ENCODE measurements at regions not wholly inside any gene's neighbourhood (a gene's known extent, or its start where the extent isn't known, plus 50 kb on each side); places are given as distances from the start of the nearest gene placed in this dataset.

DNA sequence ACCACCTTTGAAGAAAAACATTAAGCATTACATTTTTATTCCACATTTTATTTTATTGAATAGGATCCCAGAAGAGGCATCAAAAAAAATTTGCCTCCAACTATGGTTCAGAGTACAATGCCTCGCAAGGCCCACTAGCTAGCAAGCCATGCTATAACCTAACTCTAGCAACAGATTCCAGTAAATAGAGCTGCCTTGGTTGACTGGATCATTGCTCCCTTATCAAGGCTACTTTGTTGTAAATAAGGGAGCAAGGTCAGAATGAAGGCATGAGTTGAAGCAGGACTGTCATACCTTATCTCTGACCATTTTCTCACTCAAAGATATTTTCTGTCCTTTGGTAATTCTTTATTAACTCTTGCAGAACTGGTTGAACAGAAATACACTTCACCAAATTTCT lies 672.6 kb downstream of the EPHA4 start:
- no peak for DNase-seq (ENCODE audit: low read depth in 4 of 4, low spot score in 3 of 4)

DNA sequence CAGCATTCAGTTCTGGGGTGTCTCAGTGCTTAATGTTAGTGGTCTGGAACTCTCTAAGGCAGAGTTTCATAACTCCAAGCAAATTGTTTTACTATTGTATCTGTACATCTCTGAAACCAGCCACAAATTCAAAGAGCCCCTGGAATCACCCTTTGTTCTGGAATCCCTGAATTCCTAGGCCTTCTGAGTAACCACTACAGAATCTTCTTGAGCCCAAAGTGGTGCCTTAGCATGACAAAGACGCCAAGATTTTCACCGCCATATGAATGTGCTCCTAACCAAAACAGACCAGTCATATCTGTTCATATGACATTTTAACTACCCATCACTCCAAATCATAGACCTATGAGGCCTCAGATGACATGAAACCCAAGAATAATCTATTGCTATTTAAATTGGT lies 668.1 kb downstream of the EPHA4 start:
- DNase-seq (ENCODE audit: low read depth in 4 of 4, low spot score in 3 of 4) = no peak

DNA sequence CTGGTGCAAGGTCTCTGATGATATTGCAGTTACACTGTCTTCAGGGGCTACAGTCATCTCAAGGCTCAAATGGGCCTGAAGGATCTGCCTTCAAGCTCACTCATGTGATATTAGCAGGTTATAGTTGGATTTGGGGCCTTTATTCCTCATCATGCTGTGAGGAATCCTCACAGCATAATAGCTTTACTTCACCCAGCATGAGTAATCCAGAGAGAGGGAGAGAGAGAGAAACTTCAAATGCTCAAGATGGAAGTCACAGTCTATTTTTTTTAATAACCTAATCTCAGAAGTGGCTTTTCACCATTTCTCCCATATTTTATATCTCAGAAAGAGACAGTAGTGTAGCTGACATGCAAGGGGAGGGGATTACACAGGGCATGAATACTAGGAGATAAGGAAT lies 658.7 kb downstream of the EPHA4 start:
- no peak for DNase-seq (ENCODE audit: low read depth in 4 of 4, low spot score in 3 of 4)

DNA sequence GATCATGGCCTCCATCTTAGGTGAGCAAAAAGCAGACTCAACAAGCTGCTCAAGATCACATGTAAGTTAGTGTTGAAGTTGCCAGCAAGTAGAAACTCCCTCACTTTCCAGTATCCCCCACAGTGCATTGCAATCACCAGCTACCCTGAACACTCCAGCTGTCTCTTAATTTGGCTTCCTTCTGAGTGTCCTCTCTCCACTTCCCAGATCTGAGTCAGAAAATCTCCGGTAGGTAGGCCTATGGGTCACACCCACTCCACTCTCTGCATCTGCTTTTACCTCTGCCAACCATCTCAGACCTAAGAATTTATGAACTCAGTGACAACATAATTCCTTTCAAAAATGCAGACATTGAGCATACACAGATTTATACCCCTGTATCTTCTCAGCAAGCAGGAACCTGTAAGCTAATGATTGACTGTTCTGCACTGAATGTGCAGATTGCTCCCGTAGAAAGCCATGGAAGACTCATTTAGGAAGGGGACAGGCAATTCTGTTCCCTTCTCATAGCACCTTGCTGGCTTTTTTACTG lies 656.9 kb downstream of the EPHA4 start:
- no peak for DNase-seq (ENCODE audit: low read depth in 4 of 4, low spot score in 3 of 4)

DNA sequence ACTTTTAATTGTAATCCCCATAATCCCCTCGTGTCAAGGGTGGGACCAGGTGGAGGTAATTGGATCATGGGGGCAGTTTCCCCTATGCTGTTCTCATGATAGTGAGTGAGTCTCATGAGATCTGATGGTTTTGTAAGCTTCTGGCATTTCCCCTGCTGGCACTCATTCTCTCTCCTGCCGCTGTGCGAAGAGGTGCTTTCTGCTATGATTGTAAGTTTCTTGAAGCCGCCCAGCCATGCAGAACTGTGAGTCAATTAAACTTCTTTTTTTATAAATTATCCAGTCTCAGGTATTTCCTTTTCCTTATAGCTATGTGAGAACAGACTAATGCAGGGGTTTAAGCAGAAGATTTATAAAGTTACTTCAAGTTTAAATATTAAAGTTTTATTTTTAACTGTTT lies 655.2 kb downstream of the EPHA4 start:
- DNase-seq (ENCODE audit: low read depth in 4 of 4, low spot score in 3 of 4) = no peak

DNA sequence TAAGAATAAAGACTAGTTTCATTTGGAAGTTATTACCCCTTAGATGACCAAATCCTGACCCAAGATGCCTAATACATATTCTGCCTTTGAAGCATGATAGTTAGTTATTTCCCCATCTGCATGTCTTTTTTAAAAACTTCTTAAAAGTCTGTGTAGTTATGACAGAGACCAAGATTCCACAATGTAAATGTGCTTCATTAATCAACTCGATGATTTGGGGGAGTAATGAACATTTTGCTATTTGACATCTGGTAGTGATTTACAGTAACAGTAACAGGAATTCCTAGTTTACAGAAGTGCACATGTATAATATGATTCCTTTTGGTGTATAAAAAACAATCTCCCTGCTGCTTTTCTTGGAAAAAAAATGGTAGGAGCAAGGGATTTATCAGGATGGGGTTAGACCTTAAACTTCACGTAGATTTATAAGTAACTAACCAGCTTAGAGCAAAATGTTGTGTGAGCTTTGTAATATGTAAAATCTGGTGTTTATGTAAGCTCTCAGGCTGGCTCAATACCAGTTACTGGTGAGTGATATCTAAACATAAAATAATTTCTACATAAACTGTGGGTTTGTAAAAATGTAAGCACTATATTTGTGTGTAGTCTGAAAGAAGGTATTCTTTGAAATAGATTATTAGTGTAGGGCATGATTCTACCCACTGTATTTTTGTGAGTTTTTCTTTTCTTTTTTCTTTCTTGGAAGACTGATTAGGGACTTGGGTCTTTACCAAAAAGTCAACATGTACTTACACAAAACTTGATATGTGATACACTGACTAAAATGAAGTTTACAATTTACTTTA lies 641.6 kb downstream of the EPHA4 start:
- DNase-seq (ENCODE audit: low read depth in 4 of 4, low spot score in 3 of 4) = no peak

DNA sequence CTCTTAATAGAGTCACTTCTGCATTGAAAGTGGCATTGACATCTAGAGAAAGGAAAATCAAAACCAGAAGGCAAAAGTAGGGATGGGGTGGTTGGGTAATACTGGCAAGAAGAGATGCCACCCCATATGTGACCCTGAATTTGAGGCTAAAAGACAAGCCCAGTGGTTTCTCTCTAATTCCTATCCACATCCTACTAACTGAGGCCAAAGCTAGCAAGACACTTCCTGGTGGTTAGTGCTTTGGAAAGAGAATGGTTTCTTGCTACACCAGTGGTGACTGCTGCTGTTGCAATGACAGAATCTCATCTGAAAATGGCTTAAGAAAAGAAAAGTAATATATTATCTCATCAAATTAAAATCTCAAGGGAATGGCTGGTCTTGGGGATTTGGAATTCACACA lies 640.6 kb downstream of the EPHA4 start:
- no peak for DNase-seq (ENCODE audit: low read depth in 4 of 4, low spot score in 3 of 4)

DNA sequence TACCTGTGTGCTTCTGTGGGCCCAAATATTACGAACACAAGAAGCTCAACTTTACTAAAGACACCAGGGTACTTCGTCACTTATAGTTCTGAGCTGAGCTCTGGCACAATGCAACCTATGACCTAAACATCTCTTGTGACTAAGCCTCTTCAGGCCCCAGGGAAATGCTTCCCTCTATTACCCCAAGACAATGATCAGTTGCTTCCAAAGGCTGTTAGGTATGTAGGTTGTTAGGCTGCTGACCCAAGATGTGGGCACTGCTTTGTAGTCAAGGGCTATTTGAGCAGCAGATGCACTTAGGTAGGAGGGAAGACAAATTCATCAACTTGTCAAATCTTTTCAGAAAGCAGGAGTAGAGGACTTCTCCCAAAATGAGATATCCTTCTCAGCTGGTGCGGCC lies 640.1 kb downstream of the EPHA4 start:
- DNase-seq (ENCODE audit: low read depth in 4 of 4, low spot score in 3 of 4) = no peak

DNA sequence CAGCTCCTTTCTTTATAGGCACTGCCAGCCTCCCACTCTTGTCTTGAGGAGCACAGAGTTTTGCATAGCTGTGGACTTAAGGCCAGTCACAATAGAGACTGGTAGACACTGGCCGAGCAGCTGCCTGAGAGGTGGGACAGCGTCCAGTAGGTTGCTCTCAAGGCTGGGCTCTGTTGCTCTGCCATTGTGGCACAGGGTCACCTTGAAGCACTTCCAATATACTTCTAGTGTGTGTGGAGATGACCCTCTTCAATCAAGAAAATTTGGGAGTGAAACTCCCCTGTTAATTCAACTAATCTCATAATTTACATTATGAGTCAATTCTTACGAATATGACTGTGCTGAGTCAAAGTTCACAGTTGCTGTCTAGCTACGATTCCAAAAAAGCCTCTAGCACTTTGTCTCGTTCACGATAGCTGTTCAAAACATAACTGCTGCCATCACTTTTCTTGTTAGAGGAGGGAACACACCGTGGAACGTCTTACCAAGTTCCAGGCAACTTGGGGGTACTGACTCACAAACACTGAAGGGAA lies 636.2 kb downstream of the EPHA4 start:
- DNase-seq (ENCODE audit: low read depth in 4 of 4, low spot score in 3 of 4) = no peak

DNA sequence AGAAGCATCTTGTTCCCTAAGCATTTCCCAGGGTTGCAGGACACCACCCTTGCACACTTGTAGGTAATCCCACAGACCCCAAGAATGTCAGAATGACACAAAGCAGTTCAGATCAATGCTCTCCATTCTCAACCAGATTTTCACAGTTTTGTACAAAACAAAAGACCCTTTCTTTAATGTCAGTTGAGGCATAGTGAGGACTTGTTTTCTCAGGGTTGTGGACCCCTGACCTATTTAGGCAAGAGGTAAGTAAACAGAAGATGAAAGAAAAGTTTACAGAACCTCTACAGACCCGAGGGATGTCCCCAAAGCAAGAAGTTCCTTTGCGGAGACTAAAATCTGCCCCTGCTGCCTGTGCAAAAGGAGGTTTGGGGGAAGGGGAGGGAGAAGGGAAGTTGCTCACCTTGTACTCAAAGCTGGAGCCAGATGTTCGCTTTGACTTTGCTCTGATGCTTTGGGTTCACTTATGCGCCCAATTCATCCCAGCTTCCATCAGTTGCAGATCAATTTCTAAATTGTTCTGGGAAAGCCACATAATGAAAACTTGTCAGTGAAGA lies 635.4 kb downstream of the EPHA4 start:
- no peak for DNase-seq (ENCODE audit: low read depth in 4 of 4, low spot score in 3 of 4)

DNA sequence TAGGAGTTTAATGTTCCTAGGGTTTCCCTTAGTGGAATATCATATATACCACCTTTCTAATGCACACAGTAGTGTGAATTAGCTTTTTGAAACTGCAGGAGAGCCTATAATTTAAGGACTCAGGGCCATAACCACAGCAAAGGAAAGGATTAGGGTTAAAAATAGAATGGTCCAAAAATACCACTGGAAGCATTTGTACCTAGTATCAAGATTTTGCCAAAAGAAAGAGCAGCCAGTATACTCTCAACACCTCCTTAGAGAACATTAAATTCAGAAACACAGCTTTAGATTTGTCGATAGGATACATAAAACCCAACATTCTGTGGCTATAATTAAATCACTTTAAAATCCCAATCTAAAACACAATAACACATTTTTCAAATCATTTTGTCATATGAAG lies 634.9 kb downstream of the EPHA4 start:
- no peak for DNase-seq (ENCODE audit: low read depth in 4 of 4, low spot score in 3 of 4)

DNA sequence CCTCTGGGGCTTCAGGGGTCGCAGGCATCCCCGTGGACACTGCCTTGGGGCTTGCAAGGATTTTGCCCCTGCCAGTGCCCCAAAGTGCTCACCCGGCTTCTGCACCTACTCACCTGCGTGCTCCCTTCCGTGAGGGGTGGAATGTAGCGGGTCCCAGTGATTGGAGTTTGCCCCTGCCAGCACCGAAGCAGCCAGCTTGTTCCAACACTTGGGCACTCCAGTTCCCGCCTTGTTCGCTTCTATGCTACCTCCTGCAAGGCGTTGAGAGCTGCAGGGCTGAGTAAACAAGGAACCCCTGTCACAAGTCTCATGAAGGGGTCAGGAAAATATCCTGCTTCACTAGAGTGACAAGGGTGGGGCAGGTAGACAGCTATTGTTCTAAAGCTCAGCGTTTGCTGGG lies 631.5 kb downstream of the EPHA4 start:
- no peak for DNase-seq (ENCODE audit: low read depth in 4 of 4, low spot score in 3 of 4)

DNA sequence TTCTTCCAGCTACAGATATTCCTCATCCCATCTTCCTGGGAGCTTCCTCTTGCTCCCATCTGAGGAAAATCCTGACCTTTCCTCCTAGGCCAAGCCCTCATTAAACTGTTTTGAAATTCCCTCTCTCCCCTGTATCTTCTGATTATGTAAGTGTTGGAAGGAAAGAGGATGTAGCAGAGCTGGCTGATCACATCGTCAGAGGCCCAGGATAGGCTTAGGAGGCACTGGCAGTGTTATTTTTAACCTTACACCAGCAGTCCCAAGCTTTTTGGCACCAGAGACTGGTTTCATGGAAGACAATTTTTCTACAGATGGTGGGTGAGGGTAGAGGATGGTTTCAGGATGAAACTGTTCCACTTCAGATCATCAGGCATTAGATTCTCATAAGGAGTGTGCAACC lies 630.4 kb downstream of the EPHA4 start:
- DNase-seq (ENCODE audit: low read depth in 4 of 4, low spot score in 3 of 4) = no peak

DNA sequence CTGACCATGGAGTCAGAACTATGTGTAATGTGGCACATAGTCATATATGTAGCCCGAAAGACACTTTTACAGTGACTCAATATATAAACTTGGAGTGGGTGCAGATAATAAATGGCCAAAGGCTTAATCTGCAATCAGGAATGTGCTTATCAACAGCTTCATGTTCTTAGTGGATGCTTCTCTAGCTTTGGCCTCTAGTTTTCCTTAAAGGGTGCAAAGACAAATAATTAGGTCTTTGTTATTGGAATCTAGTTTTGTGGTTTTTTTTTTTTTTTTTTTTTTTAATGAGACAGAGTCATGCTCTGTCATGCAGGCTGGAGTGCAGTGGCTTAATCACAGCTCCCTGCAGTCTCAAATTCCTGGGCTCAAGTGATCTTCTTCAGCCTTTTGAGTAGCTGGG lies 625.6 kb downstream of the EPHA4 start:
- DNase-seq (ENCODE audit: low read depth in 4 of 4, low spot score in 3 of 4) = no peak

DNA sequence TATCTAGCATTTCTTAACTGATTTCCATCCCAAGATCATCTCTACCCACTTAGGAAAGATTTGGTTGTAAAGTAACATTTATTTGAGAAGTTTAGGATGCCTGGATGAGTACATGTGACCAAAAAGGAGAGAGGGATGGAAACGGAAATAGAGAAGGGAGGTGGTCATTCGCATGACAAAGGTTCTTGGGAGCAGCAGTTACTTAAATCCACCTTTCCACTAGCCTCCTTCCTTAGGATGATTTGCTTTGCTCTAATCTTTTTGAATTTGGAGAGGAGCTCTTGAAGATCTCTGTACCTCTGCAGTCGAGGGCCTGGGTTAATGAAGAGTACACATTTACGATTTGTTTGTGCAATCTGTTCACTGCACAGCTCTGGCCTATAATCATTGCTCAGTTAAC lies 623.5 kb downstream of the EPHA4 start:
- no peak for DNase-seq (ENCODE audit: low read depth in 4 of 4, low spot score in 3 of 4)

DNA sequence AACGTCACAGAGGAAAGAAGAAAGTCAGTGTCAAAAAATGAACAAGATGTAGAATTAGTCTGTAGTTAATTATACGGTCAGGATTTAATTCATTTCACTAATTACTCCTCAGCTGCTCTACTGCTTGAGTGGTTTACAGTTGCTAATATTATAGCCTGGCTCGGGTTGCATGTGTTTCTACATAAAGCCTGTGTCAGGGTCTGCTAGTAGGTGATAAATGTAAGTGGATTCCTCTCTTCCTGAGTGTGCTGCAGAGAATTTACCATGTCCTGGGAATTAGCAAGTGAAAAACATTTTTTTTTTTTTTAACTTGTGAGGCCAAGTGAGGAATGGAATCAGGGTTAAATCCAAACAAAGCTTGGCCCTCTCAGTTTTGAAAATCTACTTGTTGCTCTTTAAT lies 622.6 kb downstream of the EPHA4 start:
- no peak for DNase-seq (ENCODE audit: low read depth in 4 of 4, low spot score in 3 of 4)

DNA sequence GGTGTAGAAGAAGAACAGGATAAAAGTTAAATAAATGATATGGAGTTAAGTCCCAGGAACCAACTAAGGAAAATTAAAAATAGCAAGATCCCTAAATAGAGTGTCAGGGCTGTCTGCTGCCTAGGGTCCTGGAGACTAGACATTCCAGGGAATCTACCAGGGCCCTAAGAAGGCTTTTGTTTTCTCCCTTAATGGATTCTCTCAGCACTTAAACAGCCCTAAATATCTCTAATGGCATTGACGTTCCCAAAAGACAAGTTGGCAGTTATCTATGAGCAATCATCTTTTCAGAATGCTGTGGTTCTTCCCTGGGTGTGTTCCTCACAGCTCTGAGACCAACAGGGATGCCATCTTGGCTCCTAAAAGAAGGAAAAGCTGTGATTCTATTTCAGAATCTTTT lies 616.3 kb downstream of the EPHA4 start:
- no peak for DNase-seq (ENCODE audit: low read depth in 4 of 4, low spot score in 3 of 4)

DNA sequence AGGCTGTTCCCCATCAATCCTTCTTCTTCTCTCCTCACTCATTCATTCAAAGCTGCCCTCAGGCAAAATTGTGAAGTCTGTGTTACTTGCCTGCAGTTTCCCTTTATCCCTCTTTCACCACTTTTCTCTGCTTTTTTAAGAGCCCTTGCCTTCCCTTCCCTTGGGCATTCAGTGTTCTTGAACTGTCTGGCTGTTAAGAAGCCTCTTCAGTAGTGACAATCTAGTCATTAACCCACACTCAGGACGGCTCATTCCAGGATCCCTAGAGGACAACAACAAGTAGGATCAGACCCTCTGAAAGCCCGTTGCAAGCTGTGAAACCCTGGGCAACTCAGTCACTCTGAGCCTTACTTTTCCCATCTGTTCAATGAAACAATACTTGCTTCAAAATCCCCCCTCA lies 615.7 kb downstream of the EPHA4 start:
- no peak for DNase-seq (ENCODE audit: low read depth in 4 of 4, low spot score in 3 of 4)

DNA sequence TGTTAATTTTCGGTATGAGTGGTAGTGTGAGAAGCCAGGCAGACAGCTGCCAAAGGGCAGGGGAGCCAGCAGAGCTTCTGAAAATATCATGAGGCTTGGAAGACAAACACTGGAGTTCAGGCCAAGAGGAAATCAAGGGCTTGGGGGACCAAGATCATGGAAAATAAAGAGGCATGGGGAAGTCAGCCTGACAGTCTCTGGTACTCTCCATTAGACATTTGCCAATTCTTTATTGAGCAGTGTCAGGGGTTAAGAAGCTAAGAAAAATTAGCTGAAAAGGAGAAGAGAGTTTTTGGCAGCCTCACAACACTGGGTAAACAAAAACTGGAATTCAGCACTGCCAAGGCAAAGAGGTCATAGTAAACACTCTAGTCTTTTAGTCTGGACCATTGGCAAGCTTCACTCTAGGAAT lies 612.7 kb downstream of the EPHA4 start:
- no peak for DNase-seq (ENCODE audit: low read depth in 4 of 4, low spot score in 3 of 4)

DNA sequence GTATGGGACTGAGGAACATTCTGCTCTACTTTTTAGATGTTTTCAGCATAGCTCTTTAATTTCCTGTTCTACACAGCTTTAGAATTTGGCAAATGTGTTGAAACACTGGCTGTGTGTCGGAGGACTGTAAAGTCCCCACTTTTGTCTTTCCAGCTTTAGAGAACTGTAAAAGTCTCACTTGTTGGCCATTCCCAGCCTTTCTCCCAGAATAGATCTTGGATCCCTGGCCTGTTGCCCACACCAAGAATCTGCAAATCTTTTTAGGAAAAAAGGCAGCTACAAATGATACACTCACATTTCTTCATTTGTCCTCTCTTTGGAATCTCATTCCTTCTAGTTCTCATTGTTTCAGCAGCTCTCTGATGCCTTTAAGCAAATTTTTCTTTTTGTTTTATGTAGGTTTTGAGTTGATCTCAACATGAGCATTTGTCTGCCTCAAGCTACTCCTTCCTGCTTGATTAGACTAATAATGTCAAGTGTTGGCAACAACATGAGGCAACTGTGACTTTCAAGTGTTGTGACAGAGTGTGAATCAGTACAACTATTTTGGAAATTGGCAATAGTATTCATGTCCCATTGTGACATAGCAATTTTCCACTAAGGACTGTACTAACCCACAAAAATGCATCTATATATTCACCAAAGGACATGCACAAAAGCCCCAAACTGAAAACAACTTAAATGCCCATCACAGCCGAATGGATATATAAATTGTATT lies 610.8 kb downstream of the EPHA4 start:
- no peak for DNase-seq (ENCODE audit: low read depth in 4 of 4, low spot score in 3 of 4)

DNA sequence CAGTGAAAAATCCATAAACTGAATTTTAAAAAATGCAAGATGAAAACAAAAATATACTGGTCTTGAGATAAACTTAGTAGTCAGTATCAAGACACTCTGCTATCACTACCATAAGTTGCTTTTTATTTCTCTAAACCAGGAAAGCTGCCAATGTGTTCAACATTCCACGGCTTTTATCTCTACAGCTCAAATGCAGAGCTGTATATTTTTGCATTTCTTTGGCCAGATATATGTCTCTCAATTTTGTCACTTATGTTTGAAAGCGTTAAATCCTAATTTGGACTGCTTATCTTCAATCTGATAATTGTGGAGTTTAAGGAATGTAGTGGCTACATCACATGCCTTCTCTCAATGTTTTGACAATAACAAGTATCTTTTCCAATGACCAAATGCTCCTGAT lies 609.5 kb downstream of the EPHA4 start:
- DNase-seq (ENCODE audit: low read depth in 4 of 4, low spot score in 3 of 4) = no peak

DNA sequence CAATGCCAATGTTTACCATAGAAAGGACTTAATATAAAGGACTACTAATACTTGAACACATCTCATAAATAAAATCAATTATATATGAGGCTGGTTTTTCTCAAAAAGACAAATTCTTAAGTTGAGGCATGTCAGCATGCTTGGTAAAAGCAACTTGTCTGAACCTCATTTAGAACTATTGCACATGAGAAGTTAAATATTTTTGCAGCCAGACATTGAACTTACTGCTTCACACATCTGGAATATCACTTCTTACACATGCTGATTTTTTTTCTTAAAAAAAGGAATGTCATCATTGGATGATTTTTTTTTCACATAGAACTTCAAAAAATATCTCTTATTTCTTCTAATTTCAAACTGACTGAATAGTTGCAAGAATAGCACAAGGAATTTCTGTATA lies 609.0 kb downstream of the EPHA4 start:
- no peak for DNase-seq (ENCODE audit: low read depth in 4 of 4, low spot score in 3 of 4)

All from right renal pelvis (tissue), 4 donors.